ENCODE measurements at regions not wholly inside any gene's neighbourhood (a gene's known extent, or its start where the extent isn't known, plus 50 kb on each side); places are given as distances from the start of the nearest gene placed in this dataset.
"Not testable (repeated sequence)": the region's sequence is repeated elsewhere in the genome, so short reads cannot be mapped to it uniquely, and the experiment has no call there.

DNA sequence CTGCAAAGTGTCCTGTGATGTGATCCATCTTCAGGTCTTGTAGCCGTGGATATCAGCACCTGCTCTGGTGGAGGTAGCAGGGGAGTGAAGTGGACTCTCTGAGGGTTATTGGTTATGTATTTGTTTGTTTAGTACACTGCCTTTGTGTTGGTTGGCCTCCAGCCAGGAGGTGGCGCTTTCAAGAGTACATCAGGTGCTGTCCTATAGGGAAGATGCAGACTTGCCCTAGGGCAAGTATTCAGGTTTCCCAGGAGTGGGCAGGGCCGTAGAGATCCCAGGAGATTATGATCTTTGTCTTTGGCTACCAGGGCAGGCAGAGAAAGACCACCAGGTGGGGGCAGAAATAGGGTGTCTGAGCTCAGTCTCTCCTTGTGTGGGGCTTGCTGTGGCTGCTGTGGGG lies 411.8 kb downstream of the SOX11 start:
- Histone ChIP-seq H3K9me3 (ENCODE audit: control insufficient read depth in 3 of 3, low read length in 3 of 3) (no peaks in the 10 kb centered on the region), H3K4me1 (ENCODE audit: control insufficient read depth in 3 of 3, insufficient read depth in 3 of 3, low read length in 3 of 3) (no peaks in the 10 kb centered on the region), H3K36me3 (ENCODE audit: control insufficient read depth in 3 of 3, insufficient read depth in 3 of 3, low read length in 3 of 3) (no peaks in the 10 kb centered on the region), H3K4me3 (ENCODE audit: low read length in 3 of 3) (no peak overlapping the region), H3K27me3 (ENCODE audit: control insufficient read depth in 3 of 3, insufficient read depth in 3 of 3, low read length in 3 of 3) (no peaks in the 10 kb centered on the region), H3K9ac (ENCODE audit: low read depth in 1 of 3, low read length in 3 of 3) (no peak overlapping the region), H3K27ac (ENCODE audit: low read depth, low read length) (no peak overlapping the region)

DNA sequence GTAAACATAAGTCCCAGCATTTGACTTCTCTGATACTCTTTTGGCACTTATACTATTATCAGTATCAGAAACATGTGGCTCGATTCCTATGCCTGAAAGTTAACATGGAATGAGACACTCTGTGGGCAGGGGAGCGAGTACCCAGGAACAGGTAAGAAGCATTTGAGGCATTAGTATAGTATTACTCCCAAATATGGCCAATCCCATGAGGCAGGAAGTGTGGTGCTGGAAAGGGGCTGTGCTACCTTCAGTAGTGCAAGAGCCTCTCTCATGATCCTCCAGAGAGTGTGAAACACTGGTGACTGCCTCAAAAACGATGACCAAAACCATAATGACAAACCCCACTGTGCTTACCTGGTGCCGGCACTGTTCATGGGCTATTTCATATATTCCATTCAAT lies 415.1 kb downstream of the SOX11 start:
- Histone ChIP-seq H3K9me3 (ENCODE audit: control insufficient read depth in 3 of 3, low read length in 3 of 3) (no peaks in the 10 kb centered on the region), H3K27ac (ENCODE audit: low read depth, low read length) (no peak overlapping the region), H3K4me1 (ENCODE audit: control insufficient read depth in 3 of 3, insufficient read depth in 3 of 3, low read length in 3 of 3) (no peaks in the 10 kb centered on the region), H3K36me3 (ENCODE audit: control insufficient read depth in 3 of 3, insufficient read depth in 3 of 3, low read length in 3 of 3) (no peaks in the 10 kb centered on the region), H3K4me3 (ENCODE audit: low read length in 3 of 3) (no peak overlapping the region), H3K9ac (ENCODE audit: low read depth in 1 of 3, low read length in 3 of 3) (no peak overlapping the region), H3K27me3 (ENCODE audit: control insufficient read depth in 3 of 3, insufficient read depth in 3 of 3, low read length in 3 of 3) (no peaks in the 10 kb centered on the region)

DNA sequence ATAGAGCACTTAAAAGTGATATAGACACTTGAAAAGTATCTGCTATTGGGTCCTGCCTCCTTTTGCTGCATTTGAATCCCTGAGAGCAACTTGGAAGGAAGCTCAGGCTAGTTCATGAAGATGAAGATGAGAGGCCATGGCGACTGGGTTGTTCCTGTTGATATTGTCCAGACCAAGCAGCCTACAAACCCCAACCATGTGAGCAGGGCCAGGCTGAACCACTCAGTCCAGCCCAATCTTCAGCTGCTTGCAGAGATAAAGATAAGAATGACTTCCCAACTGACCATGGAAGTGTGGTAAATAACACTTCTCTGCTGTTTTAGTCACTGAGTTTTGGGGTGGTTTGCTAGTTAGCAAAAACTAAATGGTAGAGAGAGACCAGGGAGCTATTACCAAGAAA lies 417.6 kb downstream of the SOX11 start:
- H3K9me3 ChIP-seq (ENCODE audit: control insufficient read depth in 3 of 3, low read length in 3 of 3) = no peaks in the 10 kb centered on the region

DNA sequence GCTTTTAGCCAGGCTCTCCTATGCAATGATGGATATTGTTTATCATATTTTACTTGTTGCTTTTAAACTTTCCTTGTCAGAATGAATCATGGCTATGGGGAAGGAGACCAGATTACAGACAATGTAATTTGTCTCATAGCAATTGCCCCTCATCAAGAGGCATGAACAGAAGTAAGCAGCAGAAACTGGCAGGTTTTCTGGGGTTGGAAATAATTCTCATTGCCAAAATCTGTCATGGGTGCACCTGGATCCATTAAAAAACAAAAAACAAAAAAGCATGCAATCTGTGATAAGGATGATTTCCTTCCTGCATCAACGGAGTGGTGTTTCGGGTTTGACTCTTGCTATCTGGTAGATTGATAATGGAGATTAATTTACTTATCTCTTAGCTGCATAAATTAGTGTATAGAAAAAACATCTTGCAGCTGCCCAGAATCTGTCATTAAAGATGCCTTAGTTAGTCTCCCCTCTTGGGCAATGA lies 419.6 kb downstream of the SOX11 start:
- Histone ChIP-seq H3K9me3 (ENCODE audit: control insufficient read depth in 3 of 3, low read length in 3 of 3) (no peaks in the 10 kb centered on the region), H3K9ac (ENCODE audit: low read depth in 1 of 3, low read length in 3 of 3) (no peak overlapping the region), H3K4me1 (ENCODE audit: control insufficient read depth in 3 of 3, insufficient read depth in 3 of 3, low read length in 3 of 3) (no peaks in the 10 kb centered on the region), H3K36me3 (ENCODE audit: control insufficient read depth in 3 of 3, insufficient read depth in 3 of 3, low read length in 3 of 3) (no peaks in the 10 kb centered on the region), H3K27me3 (ENCODE audit: control insufficient read depth in 3 of 3, insufficient read depth in 3 of 3, low read length in 3 of 3) (no peaks in the 10 kb centered on the region), H3K27ac (ENCODE audit: low read depth, low read length) (no peak overlapping the region), H3K4me3 (ENCODE audit: low read length in 3 of 3) (no peak overlapping the region)

More for the DNA sequence above, 417.6 kb downstream of the SOX11 start:
- Histone ChIP-seq H3K4me3 (ENCODE audit: low read length in 3 of 3) (no peak overlapping the region), H3K27ac (ENCODE audit: low read depth, low read length) (no peak overlapping the region), H3K27me3 (ENCODE audit: control insufficient read depth in 3 of 3, insufficient read depth in 3 of 3, low read length in 3 of 3) (no peaks in the 10 kb centered on the region), H3K4me1 (ENCODE audit: control insufficient read depth in 3 of 3, insufficient read depth in 3 of 3, low read length in 3 of 3) (no peaks in the 10 kb centered on the region), H3K36me3 (ENCODE audit: control insufficient read depth in 3 of 3, insufficient read depth in 3 of 3, low read length in 3 of 3) (no peaks in the 10 kb centered on the region), H3K9ac (ENCODE audit: low read depth in 1 of 3, low read length in 3 of 3) (no peak overlapping the region)

DNA sequence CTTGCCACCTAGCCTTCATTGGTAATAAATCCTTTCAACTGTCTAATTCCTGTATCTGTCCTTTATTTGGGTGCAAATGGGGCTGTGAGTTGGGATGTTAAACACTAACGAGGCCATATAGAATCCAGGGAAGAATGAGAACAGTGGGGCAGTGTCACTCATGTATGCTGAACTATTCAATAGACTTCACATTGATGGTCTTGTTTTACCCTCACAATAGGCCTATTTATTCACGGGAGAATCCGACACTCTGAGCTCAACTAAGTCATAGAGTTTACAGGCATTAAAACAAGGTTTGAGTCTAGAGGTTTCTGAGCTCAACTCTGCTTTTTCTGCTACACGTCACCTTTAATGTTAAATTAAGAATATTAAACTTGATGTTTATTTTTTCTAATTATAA lies 421.6 kb downstream of the SOX11 start:
- H3K9ac ChIP-seq (ENCODE audit: low read depth in 1 of 3, low read length in 3 of 3) = no peak overlapping the region
- no peak overlapping the region for H3K27ac ChIP-seq (ENCODE audit: low read depth, low read length)
- H3K27me3 ChIP-seq (ENCODE audit: control insufficient read depth in 3 of 3, insufficient read depth in 3 of 3, low read length in 3 of 3) = no peaks in the 10 kb centered on the region
- H3K9me3 ChIP-seq (ENCODE audit: control insufficient read depth in 3 of 3, low read length in 3 of 3) = no peaks in the 10 kb centered on the region
- no peaks in the 10 kb centered on the region for H3K36me3 ChIP-seq (ENCODE audit: control insufficient read depth in 3 of 3, insufficient read depth in 3 of 3, low read length in 3 of 3)
- H3K4me3 ChIP-seq (ENCODE audit: low read length in 3 of 3) = no peak overlapping the region
- H3K4me1 ChIP-seq (ENCODE audit: control insufficient read depth in 3 of 3, insufficient read depth in 3 of 3, low read length in 3 of 3) = no peaks in the 10 kb centered on the region

DNA sequence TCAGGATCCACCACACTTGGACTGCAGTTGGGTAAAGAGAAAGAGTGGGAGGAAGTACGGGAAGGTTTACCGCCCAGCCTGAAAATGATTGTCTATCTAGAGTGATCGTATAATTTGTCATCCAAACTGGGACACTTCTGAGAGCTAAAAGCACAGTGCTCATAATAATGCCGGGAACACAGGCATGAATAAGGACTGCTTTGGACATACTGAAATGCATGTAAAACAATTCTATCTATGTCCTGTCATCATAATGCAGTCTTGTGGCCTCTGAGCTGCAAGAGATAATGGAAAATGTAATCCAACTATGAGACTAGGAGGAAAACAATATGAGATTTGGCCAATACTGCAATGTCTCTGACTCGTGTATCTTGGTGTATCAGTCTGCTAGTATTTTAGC lies 435.5 kb downstream of the SOX11 start:
- no peaks in the 10 kb centered on the region for H3K4me1 ChIP-seq (ENCODE audit: control insufficient read depth in 3 of 3, insufficient read depth in 3 of 3, low read length in 3 of 3)
- no peak overlapping the region for H3K27ac ChIP-seq (ENCODE audit: low read depth, low read length)
- no peak overlapping the region for H3K9ac ChIP-seq (ENCODE audit: low read depth in 1 of 3, low read length in 3 of 3)
- no peaks in the 10 kb centered on the region for H3K36me3 ChIP-seq (ENCODE audit: control insufficient read depth in 3 of 3, insufficient read depth in 3 of 3, low read length in 3 of 3)
- no peak overlapping the region for H3K4me3 ChIP-seq (ENCODE audit: low read length in 3 of 3)
- H3K27me3 ChIP-seq (ENCODE audit: control insufficient read depth in 3 of 3, insufficient read depth in 3 of 3, low read length in 3 of 3) = no peaks in the 10 kb centered on the region
- H3K9me3 ChIP-seq (ENCODE audit: control insufficient read depth in 3 of 3, low read length in 3 of 3) = peaks cover 0 to 2% (median 0%) of the 10 kb centered on the region in 3 donors

DNA sequence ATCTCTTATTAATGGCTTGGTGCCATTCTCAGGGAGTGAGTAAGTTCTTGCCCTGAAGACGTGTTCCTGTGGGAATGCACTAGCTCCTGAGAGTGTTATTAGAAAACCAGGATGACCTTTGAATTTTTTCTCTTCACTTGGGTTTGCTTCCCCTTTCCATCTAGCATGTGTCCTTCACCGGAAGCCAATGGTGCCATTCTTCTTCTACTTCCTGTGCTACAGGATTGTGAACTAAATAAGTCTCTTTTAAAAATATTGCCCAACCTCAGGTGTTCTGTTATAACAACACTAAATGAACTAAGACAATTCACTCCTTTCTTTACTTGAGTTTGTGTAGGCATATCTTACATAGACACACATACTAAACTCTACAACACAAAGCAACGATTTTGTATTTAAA lies 447.0 kb downstream of the SOX11 start:
- Histone ChIP-seq H3K36me3 (ENCODE audit: control insufficient read depth in 3 of 3, insufficient read depth in 3 of 3, low read length in 3 of 3) (no peaks in the 10 kb centered on the region), H3K4me1 (ENCODE audit: control insufficient read depth in 3 of 3, insufficient read depth in 3 of 3, low read length in 3 of 3) (no peaks in the 10 kb centered on the region), H3K9me3 (ENCODE audit: control insufficient read depth in 3 of 3, low read length in 3 of 3) (peaks cover 0 to 5% (median 3%) of the 10 kb centered on the region in 3 donors), H3K4me3 (ENCODE audit: low read length in 3 of 3) (no peak overlapping the region), H3K9ac (ENCODE audit: low read depth in 1 of 3, low read length in 3 of 3) (no peak overlapping the region), H3K27me3 (ENCODE audit: control insufficient read depth in 3 of 3, insufficient read depth in 3 of 3, low read length in 3 of 3) (no peaks in the 10 kb centered on the region), H3K27ac (ENCODE audit: low read depth, low read length) (no peak overlapping the region)

DNA sequence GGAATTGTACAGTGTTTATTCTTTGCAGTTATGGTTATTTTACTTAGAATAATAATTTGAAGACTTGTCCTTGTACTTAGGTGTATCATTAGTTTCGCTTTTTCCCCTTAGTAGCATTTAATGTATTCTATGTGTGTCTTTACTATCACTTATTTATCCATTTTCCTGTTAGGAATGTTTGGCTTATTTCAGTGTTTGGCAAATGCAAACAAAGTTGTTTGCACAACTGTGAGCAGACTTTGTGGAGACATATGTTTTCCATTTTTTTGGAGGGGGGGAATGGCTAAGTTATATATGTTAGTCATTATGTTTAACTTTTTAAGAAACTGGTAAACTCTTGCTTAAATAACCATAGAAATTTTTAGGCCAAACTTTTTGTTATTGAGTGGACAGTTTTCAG lies 447.7 kb downstream of the SOX11 start:
- no peak overlapping the region for H3K4me3 ChIP-seq (ENCODE audit: low read length in 3 of 3)
- H3K4me1 ChIP-seq (ENCODE audit: control insufficient read depth in 3 of 3, insufficient read depth in 3 of 3, low read length in 3 of 3) = no peaks in the 10 kb centered on the region
- no peaks in the 10 kb centered on the region for H3K27me3 ChIP-seq (ENCODE audit: control insufficient read depth in 3 of 3, insufficient read depth in 3 of 3, low read length in 3 of 3)
- no peak overlapping the region for H3K27ac ChIP-seq (ENCODE audit: low read depth, low read length)
- H3K9ac ChIP-seq (ENCODE audit: low read depth in 1 of 3, low read length in 3 of 3) = no peak overlapping the region
- no peaks in the 10 kb centered on the region for H3K36me3 ChIP-seq (ENCODE audit: control insufficient read depth in 3 of 3, insufficient read depth in 3 of 3, low read length in 3 of 3)
- H3K9me3 ChIP-seq (ENCODE audit: control insufficient read depth in 3 of 3, low read length in 3 of 3) = peaks cover 0 to 5% (median 5%) of the 10 kb centered on the region in 3 donors

DNA sequence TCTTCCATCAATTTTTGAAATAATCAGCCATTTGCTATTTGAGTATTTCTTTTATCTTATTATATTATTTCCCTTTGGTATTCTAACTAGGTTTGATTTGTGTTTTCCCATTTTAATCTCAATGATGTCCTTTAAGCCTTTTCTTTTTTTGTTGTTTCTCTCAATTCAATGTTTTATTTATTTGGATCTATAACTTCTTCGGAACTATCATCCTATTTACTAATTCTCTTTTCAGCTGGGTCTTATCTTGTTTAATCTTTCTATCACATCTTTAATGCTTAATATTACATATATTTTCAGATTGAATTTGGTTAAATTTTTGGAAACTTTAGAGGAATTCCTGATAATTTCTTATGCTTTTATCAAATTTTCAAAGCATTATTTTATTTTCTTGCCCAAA lies 448.3 kb downstream of the SOX11 start:
- Histone ChIP-seq H3K4me1 (ENCODE audit: control insufficient read depth in 3 of 3, insufficient read depth in 3 of 3, low read length in 3 of 3) (no peaks in the 10 kb centered on the region), H3K36me3 (ENCODE audit: control insufficient read depth in 3 of 3, insufficient read depth in 3 of 3, low read length in 3 of 3) (no peaks in the 10 kb centered on the region), H3K27ac (ENCODE audit: low read depth, low read length) (no peak overlapping the region), H3K4me3 (ENCODE audit: low read length in 3 of 3) (no peak overlapping the region), H3K9me3 (ENCODE audit: control insufficient read depth in 3 of 3, low read length in 3 of 3) (peaks cover 0 to 5% (median 5%) of the 10 kb centered on the region in 3 donors), H3K27me3 (ENCODE audit: control insufficient read depth in 3 of 3, insufficient read depth in 3 of 3, low read length in 3 of 3) (no peaks in the 10 kb centered on the region), H3K9ac (ENCODE audit: low read depth in 1 of 3, low read length in 3 of 3) (no peak overlapping the region)

DNA sequence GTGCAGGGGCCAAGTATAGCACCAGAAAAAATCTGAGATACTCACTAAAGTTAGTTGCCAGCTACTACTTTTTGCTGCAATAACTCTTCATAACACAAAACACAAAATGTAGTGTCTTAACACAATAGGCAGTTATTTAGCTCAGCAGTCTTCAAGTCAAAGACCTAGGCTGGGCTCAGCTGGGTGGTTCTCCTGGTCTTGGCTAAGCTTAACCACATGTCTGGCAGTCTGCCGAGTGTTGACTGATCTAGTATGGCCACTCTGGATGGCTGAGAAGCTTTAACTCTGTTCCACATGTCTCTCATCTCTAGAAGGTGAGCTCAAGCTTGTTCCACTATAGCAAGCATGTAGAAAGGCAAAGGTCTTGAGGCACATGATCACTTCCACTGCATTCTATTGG lies 451.6 kb downstream of the SOX11 start:
- no peaks in the 10 kb centered on the region for H3K4me1 ChIP-seq (ENCODE audit: control insufficient read depth in 3 of 3, insufficient read depth in 3 of 3, low read length in 3 of 3)
- no peak overlapping the region for H3K4me3 ChIP-seq (ENCODE audit: low read length in 3 of 3)
- no peak overlapping the region for H3K9ac ChIP-seq (ENCODE audit: low read depth in 1 of 3, low read length in 3 of 3)
- H3K27ac ChIP-seq (ENCODE audit: low read depth, low read length) = no peak overlapping the region
- H3K27me3 ChIP-seq (ENCODE audit: control insufficient read depth in 3 of 3, insufficient read depth in 3 of 3, low read length in 3 of 3) = no peaks in the 10 kb centered on the region
- peaks cover 0 to 5% (median 5%) of the 10 kb centered on the region in 3 donors for H3K9me3 ChIP-seq (ENCODE audit: control insufficient read depth in 3 of 3, low read length in 3 of 3)
- H3K36me3 ChIP-seq (ENCODE audit: control insufficient read depth in 3 of 3, insufficient read depth in 3 of 3, low read length in 3 of 3) = no peaks in the 10 kb centered on the region

DNA sequence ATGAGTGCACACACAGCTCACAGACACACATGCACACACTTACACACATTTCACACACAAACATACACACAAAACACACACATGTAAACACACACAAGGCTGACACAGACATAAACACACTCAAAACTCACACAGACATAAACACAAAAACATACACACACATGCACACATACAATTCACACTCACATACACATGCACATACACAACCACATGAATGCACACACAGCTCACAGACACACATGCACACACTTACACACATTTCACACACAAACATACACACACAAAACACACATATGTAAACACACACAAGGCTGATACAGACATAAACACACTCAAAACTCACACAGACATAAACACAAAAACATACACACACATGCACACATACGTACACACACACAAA lies 455.0 kb downstream of the SOX11 start:
- H3K36me3 ChIP-seq (ENCODE audit: control insufficient read depth in 3 of 3, insufficient read depth in 3 of 3, low read length in 3 of 3); H3K9ac ChIP-seq (ENCODE audit: low read depth in 1 of 3, low read length in 3 of 3); H3K4me3 ChIP-seq (ENCODE audit: low read length in 3 of 3); H3K27ac ChIP-seq (ENCODE audit: low read depth, low read length); H3K4me1 ChIP-seq (ENCODE audit: control insufficient read depth in 3 of 3, insufficient read depth in 3 of 3, low read length in 3 of 3); H3K9me3 ChIP-seq (ENCODE audit: control insufficient read depth in 3 of 3, low read length in 3 of 3); H3K27me3 ChIP-seq (ENCODE audit: control insufficient read depth in 3 of 3, insufficient read depth in 3 of 3, low read length in 3 of 3): not testable (repeated sequence)

Measured in skeletal muscle tissue (tissue), 3 donors.